Heart left ventricle (tissue), 16 donors: ENCODE measurements at regions not wholly inside any gene's neighbourhood (a gene's known extent, or its start where the extent isn't known, plus 50 kb on each side); places are given as distances from the start of the nearest gene placed in this dataset.

Experiments
- ATAC-seq, 4 donors: fragments of 200-7000 bp; cut with Tn5 transposase; one replicate each; pipeline ENCODE4 v1.9.1; 2020 to 2022; ENCODE audit warnings: moderate library complexity in 4 of 4, mild to moderate bottlenecking in 3 of 4, moderate number of reproducible peaks in 1 of 4
- DNase-seq, 5 donors: peaks; one replicate each; pipeline ENCODE4 v3.0.0-alpha.2; 2020
- H3K27ac ChIP-seq, 12 donors: fragments of 200-600 bp; sonication (generic) in 4 of 12; one replicate each; pipeline versions ENCODE4 v1.5.0 to v1.8.0; 2016 to 2022; ENCODE audit warnings: mild to moderate bottlenecking in 2 of 12
- H3K27me3 ChIP-seq, 9 donors: fragments of 200-600 bp; sonication (generic) in 2 of 9; one replicate each; pipeline versions ENCODE4 v1.5.1 to v1.8.0; 2016 to 2022; ENCODE audit warnings: mild to moderate bottlenecking in 3 of 9
- H3K36me3 ChIP-seq, 9 donors: fragments of 200-600 bp; sonication (generic) in 2 of 9; one replicate each; pipeline versions ENCODE4 v1.5.0 to v1.8.0; 2018 to 2022; ENCODE audit warnings: mild to moderate bottlenecking in 2 of 9
- H3K4me1 ChIP-seq, 12 donors: fragments of 200-600 bp; sonication (generic) in 4 of 12; one replicate each; pipeline versions ENCODE4 v1.5.0 to v1.8.0; 2016 to 2022; ENCODE audit warnings: mild to moderate bottlenecking in 3 of 12
- H3K4me3 ChIP-seq, 12 donors: fragments of 200-600 bp; sonication (generic) in 4 of 12; one replicate each; pipeline versions ENCODE4 v1.5.0 to v1.8.0; 2017 to 2022; ENCODE audit warnings: mild to moderate bottlenecking in 9 of 12, moderate library complexity in 4 of 12
- H3K9me3 ChIP-seq, 12 donors: fragments of 200-600 bp; sonication (generic) in 4 of 12; one replicate each; pipeline versions ENCODE4 v1.5.0 to v1.8.0; 2016 to 2022; ENCODE audit warnings: mild to moderate bottlenecking in 1 of 12
- POLR2A ChIP-seq, 2 donors: fragments of 450-650 bp; IDR thresholded peaks; one replicate each; pipeline ENCODE4 v1.6.1; 2017; ENCODE audit warnings: antibody characterized with exemption in 2 of 2, mild to moderate bottlenecking in 2 of 2, moderate library complexity in 2 of 2
- WGBS, 4 donors: extraction: QIAGEN DNeasy Blood & Tissue Kit in 2 of 4; methylation state at CpG; one replicate each; pipeline versions ENCODE4 v1.1.5 to v1.1.7; 2013 to 2018; 5-methylcytosine and 5-hydroxymethylcytosine counted together
- intact Hi-C, 10 donors: fragments of 100-400 bp; cut with DNase I; formaldehyde crosslinking; loops; one replicate each; pipeline versions ENCODE4 v1.11.1 to v1.14.2; 2022
- TF ChIP-seq, protein P1 (sequence below), 12 donors: fragments of 200-600 bp; sonication (generic) in 4 of 12; IDR thresholded peaks; one replicate each; pipeline versions ENCODE4 v1.5.0 to v1.8.0; 2018 to 2022; ENCODE audit warnings: antibody characterized with exemption in 12 of 12, mild to moderate bottlenecking in 5 of 12
- donor health status: ischemic (EF 13 %, LVEDD 7.1; RV severe dilation, severe dysfunction).
- donor health status: healthy with polysubstance abuse.
- donor health status: DM: no; HTN: yes; CAD: no.
- donor health status: DM: no; HTN: no; CAD: no.
- donor health status: ischemic (EF 25% LVEDD 6.9; RV normal size, moderate dysfunction).
- donor health status: ischemic (EF 25% LVEDD 5.7; RV mildly dilated, moderate dysfunction).
- donor health status: healthy.
- donor health status: DM: yes; HTN: yes; CAD: no.
- donor health status: ischemic (EF 35%, LVEDD 5.7; RV mildly dilated, moderate dysfunction).
- donor health status: nonischemic (EF 11% LVEDD 7.7; RV severe dilation, severe dysfunction).
- donor health status: DM: yes; HTN: yes; CAD: no.
- donor health status: PGD.
- donor health status: ischemic (EF 29% LVEDD 5.4; RV normal size, mild dysfunction).
- donor health status: nonischemic (EF 23%, LVEDD 6.1; RV moderate dilation, normal function).

DNA sequence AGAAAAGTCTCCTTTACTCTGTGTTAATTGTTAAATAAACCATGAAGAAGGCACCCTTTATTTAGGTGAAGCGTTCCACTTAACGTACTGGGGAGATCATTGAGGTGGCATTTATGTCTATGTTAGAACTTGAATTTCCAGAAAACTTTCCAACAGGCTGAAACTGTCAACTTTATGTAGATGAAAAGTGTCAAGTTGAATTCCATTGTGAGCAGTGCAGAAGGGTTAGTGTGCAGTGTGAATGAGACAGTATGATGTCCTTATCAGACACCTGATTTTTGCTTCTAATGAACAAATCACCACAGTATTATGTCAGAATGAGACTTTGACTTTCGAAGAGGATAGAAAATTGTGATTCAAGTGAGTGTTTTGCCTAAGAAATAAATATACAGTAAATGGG is 761.6 kb upstream of the SEMA6A start:
- no peak for TF ChIP-seq POLR2A (IDR thresholded peaks at IDR 0.05)
- TF ChIP-seq, protein P1, sequence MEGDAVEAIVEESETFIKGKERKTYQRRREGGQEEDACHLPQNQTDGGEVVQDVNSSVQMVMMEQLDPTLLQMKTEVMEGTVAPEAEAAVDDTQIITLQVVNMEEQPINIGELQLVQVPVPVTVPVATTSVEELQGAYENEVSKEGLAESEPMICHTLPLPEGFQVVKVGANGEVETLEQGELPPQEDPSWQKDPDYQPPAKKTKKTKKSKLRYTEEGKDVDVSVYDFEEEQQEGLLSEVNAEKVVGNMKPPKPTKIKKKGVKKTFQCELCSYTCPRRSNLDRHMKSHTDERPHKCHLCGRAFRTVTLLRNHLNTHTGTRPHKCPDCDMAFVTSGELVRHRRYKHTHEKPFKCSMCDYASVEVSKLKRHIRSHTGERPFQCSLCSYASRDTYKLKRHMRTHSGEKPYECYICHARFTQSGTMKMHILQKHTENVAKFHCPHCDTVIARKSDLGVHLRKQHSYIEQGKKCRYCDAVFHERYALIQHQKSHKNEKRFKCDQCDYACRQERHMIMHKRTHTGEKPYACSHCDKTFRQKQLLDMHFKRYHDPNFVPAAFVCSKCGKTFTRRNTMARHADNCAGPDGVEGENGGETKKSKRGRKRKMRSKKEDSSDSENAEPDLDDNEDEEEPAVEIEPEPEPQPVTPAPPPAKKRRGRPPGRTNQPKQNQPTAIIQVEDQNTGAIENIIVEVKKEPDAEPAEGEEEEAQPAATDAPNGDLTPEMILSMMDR (IDR thresholded peaks at IDR 0.05), result no peak
- intact Hi-C loops, result no loop called here
- Histone ChIP-seq H3K4me1 (no peaks in the 10 kb centered on the region), H3K27me3 (no peaks in the 10 kb centered on the region), H3K4me3 (no peak overlapping the region), H3K36me3 (no peaks in the 10 kb centered on the region), H3K9me3 (no peaks in the 10 kb centered on the region), H3K27ac (no peak overlapping the region)
- no peak for ATAC-seq
- 80 to 88% (median 85%) methylated on average over 3 of the region's 3 CpGs for WGBS, 4 donors
- DNase-seq, result no peak

GRCh38 chr5:117333011-117333410 is 758.4 kb upstream of the SEMA6A start:
- no peak for ATAC-seq
- TF ChIP-seq, protein P1 (IDR thresholded peaks at IDR 0.05), result no peak
- TF ChIP-seq POLR2A (IDR thresholded peaks at IDR 0.05), result no peak
- Histone ChIP-seq H3K36me3 (no peaks in the 10 kb centered on the region), H3K4me3 (no peak overlapping the region), H3K4me1 (no peaks in the 10 kb centered on the region), H3K27ac (no peak overlapping the region), H3K9me3 (no peaks in the 10 kb centered on the region), H3K27me3 (no peaks in the 10 kb centered on the region)
- WGBS, 4 donors, result 96 to 99% (median 96%) methylated on average over 3 of the region's 3 CpGs
- intact Hi-C loops, result no loop called here
- no peak for DNase-seq

GRCh38 chr5:117332341-117332740 is 757.7 kb upstream of the SEMA6A start:
- no peaks in the 10 kb centered on the region for H3K27me3 ChIP-seq
- no peaks in the 10 kb centered on the region for H3K4me1 ChIP-seq
- TF ChIP-seq, protein P1 (IDR thresholded peaks at IDR 0.05), result no peak
- TF ChIP-seq POLR2A (IDR thresholded peaks at IDR 0.05), result no peak
- intact Hi-C loops, result no loop called here
- no peak overlapping the region for H3K27ac ChIP-seq
- H3K36me3 ChIP-seq, result no peaks in the 10 kb centered on the region
- ATAC-seq (no peak), DNase-seq (no peak)
- H3K9me3 ChIP-seq, result no peaks in the 10 kb centered on the region
- no peak overlapping the region for H3K4me3 ChIP-seq
- WGBS, 4 donors, result 92 to 97% (median 93%) methylated on average over 1 of the region's 1 CpG

DNA sequence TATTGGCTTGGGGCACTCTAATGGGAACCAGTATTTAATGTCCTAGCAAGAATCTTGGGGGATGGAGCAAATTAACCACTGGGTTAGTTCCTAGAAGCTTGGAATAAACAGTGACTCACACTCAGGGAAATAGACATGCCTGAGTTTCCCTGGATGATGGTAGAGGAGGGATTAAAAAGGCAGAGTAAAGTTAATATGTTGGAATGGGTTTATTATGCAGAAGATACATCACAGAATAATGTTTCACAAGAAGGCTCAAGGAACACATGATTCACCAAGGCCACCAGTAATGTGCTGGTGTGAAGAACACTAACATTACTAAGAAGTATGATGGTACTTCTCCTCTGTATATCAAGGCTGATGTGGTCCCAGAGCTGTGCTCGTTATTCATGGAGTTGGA is 752.9 kb upstream of the SEMA6A start:
- no peaks in the 10 kb centered on the region for H3K9me3 ChIP-seq
- intact Hi-C loops, result no loop called here
- no peak overlapping the region for H3K4me3 ChIP-seq
- H3K36me3 ChIP-seq, result no peaks in the 10 kb centered on the region
- no peak overlapping the region for H3K27ac ChIP-seq
- 54 to 77% (median 67%) methylated on average over 1 of the region's 1 CpG for whole genome bisulfite sequencing, 4 donors
- ATAC-seq, result no peak
- no peaks in the 10 kb centered on the region for H3K27me3 ChIP-seq
- H3K4me1 ChIP-seq, result no peaks in the 10 kb centered on the region
- TF ChIP-seq, protein P1 (IDR thresholded peaks at IDR 0.05), result no peak
- no peak for TF ChIP-seq POLR2A (IDR thresholded peaks at IDR 0.05)
- no peak for DNase-seq
